ENCODE measurements at regions not wholly inside any gene's neighbourhood (a gene's known extent, or its start where the extent isn't known, plus 50 kb on each side); places are given as distances from the start of the nearest gene placed in this dataset.

DNA sequence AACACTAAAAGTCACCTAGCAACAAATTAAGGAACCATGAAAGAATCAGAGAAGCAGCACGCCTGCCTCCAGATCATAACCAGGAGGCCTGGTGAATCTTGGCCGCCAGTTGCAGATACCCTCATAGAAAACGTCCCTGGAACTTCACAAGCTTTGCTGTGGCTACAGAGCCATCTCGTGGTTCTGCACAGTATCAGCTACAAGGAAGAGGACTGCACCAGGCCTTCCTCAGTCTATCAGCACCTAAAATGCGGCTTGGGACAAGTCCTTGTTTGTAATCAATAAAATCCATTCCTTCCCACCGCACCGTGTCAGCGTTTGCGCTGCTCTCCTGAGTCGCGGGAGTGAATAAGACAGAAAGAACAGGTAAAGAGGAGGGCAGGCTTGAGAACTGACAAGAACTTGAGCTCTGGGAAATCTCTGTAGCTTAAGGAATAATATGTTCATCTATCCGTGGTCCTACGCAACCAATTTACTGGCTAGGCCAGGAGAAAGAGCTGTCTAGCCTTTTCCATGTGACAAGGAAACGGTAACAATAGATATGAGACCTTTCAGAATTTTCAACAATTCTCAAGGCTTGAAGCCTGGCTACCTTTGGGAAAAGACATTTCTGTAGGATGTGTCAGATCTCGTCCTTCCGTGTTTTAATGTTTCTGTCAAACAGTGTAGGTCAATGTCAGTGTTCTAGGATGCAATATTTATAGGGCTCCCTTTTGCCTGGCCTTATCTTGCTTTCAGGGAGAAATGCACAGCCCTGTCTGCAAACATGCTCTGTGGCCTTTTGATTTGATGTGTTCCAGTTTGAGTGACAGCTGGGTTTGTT lies 128.5 kb upstream of the RAB12 start:
- TF ChIP-seq, protein P1, sequence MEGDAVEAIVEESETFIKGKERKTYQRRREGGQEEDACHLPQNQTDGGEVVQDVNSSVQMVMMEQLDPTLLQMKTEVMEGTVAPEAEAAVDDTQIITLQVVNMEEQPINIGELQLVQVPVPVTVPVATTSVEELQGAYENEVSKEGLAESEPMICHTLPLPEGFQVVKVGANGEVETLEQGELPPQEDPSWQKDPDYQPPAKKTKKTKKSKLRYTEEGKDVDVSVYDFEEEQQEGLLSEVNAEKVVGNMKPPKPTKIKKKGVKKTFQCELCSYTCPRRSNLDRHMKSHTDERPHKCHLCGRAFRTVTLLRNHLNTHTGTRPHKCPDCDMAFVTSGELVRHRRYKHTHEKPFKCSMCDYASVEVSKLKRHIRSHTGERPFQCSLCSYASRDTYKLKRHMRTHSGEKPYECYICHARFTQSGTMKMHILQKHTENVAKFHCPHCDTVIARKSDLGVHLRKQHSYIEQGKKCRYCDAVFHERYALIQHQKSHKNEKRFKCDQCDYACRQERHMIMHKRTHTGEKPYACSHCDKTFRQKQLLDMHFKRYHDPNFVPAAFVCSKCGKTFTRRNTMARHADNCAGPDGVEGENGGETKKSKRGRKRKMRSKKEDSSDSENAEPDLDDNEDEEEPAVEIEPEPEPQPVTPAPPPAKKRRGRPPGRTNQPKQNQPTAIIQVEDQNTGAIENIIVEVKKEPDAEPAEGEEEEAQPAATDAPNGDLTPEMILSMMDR (IDR thresholded peaks at IDR 0.05; ENCODE audit: extremely low read depth, missing control alignments) = no peak
- no peak for DNase-seq (ENCODE audit: low spot score)

DNA sequence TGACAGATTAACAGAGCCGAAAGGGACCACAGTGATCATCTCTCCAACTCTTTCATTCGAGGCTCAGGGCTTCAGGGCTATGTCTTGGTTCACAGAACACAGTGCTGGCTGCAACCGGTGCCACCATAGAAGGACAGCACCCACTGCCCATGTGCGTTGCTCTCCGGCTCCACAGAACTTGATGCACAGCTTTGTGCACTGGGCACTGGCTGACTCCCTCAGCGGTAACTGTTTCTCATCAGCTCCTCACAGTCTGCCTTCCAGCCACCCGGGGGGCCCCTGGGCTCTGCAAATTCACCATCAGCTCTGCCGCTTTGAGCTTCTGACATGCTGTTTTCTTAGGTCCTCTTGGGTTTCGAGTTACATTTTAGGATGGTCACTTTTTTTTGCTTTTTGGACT lies 124.3 kb upstream of the RAB12 start:
- TF ChIP-seq, protein P1 (IDR thresholded peaks at IDR 0.05; ENCODE audit: extremely low read depth, missing control alignments) = no peak
- DNase-seq (ENCODE audit: low spot score) = no peak

DNA sequence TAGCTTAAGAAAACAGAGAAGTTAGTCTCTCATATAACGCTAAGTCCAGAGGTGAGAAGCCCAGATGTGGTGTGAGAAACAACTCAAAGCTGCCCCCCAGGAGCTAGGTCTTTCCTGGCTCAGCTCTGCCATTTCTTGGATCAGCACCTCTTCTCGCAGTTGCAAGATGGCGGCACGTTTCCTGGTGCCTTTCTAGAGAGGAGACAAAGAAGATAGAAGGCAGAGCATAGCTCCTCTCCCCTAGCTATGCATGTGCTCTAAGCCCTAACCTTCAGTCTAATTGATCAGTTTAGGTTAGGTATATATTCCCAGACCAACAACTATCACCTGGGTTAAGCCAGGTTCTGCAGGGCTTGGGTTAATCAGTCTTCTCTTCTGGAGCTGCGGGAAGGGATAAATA lies 119.5 kb upstream of the RAB12 start:
- TF ChIP-seq, protein P1 (IDR thresholded peaks at IDR 0.05; ENCODE audit: extremely low read depth, missing control alignments) = no peak
- no peak for DNase-seq (ENCODE audit: low spot score)

DNA sequence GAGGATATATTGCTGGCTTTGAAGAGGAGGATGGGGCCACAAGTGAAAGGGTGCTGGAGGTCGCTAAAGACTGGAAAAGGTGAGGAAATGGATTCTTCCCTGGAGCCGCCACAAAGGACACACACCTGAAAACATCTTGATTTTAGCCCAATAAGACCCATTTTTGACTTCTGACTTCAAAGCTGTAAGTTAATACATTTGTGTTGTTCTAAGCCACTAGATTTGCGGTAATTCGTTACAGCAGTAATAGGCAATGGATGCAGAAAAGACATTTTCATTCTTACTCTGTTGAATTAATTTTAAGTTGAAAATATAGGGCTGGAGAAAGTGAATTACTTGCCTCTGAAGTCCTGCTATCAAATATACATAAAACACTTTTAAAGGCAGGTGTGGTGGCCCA lies 117.7 kb upstream of the RAB12 start:
- TF ChIP-seq, protein P1 (IDR thresholded peaks at IDR 0.05; ENCODE audit: extremely low read depth, missing control alignments) = no peak
- DNase-seq (ENCODE audit: low spot score) = no peak

DNA sequence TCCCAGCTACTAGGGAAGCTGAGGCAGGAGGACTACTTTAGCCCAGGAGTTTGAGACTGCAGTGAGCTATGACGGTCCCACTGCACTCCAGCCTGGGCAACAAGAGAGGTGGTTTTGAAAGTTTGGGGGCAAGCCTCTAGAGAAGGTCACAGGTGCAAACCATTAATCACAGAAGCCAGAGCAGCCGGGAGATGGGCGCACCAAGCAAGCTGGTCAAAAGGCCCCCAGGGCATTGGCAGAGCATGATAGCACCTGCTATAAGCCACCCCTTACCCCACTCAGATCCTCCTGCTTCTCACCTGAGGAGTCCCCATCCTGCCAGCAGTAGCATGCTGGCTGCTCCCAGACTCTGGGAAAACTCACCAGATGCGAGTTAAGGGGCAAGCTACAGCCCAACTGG lies 116.1 kb upstream of the RAB12 start:
- DNase-seq (ENCODE audit: low spot score) = no peak
- TF ChIP-seq, protein P1 (IDR thresholded peaks at IDR 0.05; ENCODE audit: extremely low read depth, missing control alignments) = no peak

DNA sequence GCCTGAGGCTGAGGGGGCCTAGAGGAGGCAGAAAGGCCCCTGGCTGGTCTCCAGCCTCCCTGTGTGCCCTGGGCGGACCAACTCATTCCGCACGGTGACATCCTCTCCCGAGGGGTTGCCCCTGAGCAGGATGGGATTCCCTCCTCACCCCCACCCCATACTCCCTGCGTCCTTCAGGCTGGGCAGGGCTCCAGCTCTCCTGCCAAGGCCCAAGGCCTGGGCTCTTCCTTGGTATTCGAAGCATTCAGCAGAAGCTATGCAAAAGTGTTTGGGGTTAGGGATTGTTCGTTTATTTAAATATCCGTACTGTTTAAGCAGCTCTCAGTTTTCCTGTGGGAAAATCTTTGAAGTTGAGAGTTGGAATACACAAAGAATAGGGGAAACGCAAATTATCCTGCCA lies 113.1 kb upstream of the RAB12 start:
- TF ChIP-seq, protein P1 (IDR thresholded peaks at IDR 0.05; ENCODE audit: extremely low read depth, missing control alignments) = no peak
- no peak for DNase-seq (ENCODE audit: low spot score)

DNA sequence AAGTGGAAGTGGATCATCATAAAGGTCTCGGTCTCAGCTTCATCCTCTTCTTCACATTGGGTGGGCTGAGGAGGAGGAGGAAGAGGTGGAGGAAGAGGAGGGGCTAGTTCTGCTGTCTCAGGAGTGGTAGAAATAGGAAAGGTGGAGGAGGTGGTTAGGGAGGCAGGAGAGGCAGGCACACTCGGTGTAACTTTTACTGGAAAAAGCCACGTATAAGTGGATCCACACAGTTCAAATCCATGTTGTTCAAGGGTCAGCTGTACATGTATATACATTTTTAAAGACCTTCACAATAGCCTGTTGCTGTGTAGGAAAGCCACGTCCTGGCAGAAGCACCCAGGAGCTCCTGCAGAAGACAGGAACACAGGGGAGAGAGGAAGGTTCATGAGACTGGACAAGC lies 110.3 kb upstream of the RAB12 start:
- DNase-seq (ENCODE audit: low spot score) = no peak
- TF ChIP-seq, protein P1 (IDR thresholded peaks at IDR 0.05; ENCODE audit: extremely low read depth, missing control alignments) = no peak

All from GM20000 (cell line).